GM19025 (cell line): ENCODE measurements at regions not wholly inside any gene's neighbourhood (a gene's known extent, or its start where the extent isn't known, plus 50 kb on each side); places are given as distances from the start of the nearest gene placed in this dataset.

Experiments
- ATAC-seq: cut with Tn5 transposase; IDR thresholded peaks from one replicate; pipeline ENCODE4 v1.9.1; 2021; ENCODE audit warnings: mild to moderate bottlenecking, low read depth, moderate library complexity; ENCODE audit not compliant: unreplicated experiment

DNA sequence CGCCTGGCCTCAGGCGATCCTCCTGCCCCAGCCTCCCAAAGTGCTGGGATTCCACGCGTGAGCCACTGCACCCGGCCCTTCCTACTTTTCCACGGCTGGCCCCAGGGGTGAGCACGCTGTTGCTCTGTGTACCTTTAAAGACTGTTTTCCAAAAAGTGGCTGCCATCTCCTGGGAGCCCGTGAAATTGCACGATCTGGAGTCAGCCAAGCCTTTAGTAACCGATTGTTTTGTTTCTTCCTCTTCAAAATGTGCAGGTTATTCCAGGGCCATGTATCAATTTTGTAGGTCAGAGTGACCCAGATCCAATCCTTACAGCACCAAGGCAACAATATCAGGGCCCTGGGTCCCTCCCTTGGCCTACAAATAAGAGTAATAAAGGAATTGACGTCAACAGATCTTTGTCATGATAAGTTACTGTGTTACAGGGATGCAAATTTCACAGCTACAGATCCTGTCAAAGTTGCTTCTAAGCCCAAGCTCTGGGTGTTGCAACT is 135.6 kb upstream of the ZNF236 start:
- no peak for ATAC-seq

DNA sequence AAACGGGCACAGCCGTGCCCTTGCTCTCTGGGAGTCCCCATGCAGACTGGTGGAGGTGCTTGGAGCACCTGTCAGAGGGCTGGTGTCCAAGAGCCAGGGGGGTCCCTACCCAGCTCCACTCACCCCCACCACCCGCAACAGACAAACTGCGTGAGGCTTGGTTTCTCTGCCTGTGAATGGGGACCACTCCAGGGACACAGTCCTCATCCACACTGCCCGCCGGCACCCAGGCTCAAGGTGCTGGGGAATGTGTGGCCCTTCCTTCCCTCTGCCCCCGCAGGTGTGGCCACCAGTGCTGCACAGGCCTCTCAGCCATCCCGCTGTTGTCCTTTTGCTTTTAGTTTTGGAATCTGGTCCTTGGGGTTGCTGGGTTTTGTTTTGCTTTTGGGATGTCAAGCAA is 136.5 kb upstream of the ZNF236 start:
- ATAC-seq, result no peak

DNA sequence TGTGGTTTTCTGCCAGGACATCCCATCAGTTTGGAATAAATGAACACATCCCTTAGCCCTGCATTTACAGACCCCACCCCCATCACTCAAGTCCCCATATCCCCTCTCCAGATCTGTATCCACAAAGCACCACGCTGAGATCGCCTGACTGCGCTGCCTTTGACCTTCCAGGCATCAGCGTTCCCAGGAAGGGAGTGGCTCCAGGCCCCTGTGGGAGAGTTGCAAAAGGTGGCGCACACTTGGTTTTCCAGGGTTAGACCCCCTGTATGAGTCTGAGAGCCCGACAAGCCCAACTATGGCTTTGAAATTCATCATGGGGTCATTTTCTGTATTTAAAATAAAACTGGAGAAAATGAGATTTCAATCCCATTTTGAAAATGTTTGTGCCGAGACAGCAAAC is 137.0 kb upstream of the ZNF236 start:
- no peak for ATAC-seq

DNA sequence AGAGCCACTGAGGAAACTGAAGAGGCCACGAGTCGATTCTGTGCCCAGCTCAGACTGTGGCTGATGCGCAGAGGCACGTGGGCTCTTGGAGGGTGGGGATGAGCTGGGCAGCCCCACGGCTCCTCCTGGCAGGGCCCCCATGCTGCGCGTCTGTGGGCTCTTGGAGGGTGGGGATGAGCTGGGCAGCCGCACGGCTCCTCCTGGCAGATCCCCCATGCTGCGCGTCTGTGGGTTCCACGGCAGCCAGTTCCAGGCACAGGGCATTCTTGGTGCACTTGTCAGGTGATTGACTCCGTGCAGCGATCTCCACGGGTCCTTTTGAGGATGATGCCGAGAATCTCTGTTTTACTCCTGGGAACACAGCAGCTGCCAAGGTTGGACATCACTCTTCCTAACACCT is 138.1 kb upstream of the ZNF236 start:
- ATAC-seq, result no peak

DNA sequence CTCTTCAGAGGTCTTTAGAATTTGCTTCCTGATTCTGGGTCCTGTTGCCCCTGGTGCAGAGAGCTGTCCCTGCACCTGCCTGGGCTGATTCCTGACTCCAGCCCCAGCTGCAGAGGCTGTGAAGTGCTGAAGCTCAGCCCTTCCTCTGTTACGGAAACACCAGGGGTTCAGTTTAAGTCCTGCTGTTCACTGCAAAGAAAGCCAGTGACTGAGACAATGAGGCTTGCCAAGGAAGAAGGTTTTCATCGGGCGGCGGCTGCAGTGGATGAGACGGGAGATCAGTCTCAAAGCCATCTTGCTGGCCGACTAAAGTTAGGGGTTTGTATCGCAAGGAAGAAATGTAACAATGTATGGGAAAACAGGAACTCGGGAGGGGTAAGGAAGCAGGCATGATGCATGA is 142.4 kb upstream of the ZNF236 start:
- no peak for ATAC-seq

DNA sequence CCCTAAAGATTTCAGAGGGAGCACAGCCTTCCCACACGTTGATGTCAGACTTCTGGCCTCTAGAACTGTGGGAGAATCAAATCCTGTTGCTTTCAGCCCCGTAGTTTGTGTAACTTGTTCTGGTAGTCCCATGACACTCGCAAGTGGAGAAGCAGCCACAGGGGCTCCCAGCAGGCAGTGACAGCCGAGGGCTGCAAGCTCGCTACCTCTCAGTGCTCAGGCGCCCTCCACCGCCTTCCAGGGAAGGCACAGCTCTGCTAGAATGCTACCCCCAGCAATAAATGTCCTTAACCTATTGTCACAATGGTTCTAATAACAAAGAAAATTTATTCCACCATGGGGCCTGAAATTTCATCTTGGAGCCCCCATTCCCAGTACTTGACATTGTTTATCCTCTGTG is 143.1 kb upstream of the ZNF236 start:
- no peak for ATAC-seq

DNA sequence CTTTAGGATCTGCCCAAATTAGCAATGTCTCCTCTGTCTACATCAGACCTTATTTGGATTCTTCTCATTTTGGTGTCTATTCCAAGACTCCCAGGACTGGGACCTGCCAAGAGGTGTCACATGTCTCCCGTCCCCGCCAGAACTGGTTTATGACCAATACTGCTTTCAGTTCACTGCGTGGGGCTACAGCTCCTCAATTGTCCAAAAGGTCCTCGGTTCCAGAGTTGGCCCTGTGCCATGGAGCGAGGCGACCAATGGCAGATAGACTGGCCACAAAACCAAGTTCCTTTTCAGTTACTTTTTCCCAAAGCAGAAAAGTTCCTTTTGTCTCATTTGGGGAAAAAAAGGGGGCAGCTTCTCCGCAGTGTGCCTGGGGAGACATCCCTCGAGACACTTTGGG is 144.1 kb upstream of the ZNF236 start:
- ATAC-seq, result no peak

DNA sequence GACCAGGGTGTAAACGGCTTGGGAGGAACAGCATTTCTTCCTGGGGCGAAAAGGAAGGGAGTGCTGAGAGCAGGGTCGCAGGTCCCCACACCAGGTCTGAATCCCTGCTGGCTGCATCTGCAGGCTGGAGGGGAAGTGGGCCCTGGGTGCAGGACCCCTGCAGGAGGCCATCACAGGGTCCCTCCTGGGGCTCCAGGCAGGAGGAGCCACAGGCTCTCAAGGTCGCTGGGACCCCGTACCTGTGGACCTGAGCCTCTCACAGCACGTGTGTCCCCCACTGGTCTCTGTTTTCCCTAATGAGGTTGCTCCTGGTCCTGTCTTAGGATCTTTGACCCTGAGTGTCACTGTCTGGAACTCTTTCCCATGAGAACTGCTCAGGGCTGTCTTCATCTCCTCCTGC is 147.8 kb upstream of the ZNF236 start:
- ATAC-seq, result no peak

DNA sequence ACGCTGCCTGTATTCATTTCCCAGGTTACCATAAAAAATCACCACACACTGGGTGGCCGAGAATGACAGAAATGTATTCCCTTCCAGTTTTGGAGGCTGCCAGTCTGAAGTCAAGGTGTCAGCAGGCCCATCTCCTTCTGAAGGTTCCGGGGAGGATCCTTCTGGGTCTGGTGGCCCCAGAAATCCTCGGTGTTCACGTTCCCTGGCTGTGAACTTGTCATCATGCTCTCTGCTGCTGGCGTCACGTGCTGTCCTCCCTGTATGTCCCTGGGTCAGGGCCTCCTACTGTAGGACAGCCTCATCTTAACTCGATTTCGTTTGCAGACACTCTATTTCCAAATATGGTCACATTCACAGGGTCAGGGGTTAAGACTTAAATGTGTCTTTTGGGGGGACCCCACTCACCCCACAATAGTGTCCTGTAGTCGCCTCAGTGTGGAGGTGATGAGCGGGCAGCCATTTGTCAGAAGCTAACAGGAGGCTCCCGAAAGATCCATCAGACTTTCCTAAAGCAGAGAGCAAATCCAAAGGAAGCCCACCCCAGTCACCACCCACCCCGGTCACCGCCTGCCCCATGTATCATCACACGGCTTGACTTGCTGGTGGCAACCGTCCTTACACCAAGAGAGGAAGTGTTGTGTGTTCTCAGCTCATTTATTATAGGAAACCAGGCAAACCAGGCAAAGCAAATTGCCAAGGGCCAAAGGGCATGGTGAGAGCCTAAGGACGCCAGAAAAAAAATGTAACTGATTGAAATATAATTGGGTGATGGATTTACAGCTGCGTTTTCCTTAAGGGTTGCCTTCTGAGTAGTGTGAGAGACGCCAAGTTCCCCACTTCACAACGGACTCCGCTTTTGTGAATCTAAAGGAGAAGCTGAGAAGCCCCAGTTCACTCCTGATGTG is 148.8 kb upstream of the ZNF236 start:
- no peak for ATAC-seq

DNA sequence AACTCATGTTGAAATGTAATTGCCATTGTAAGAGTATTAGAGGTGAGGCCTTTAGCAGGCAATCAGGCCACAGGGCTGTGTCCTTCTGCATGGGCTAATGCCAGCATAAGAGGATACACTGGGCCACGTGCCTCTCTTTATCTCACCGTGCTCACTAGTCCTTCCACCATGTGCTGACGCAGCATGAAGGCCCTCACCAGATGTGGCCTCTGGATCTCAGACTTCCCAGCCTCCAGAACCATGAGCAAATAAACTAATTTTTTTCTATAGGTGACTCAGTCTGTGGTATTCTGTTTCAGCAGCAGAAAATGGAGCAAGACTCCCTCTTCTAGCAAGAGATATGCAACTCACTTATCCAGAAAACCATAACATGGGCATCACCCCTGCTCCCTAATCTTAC is 149.7 kb upstream of the ZNF236 start:
- ATAC-seq, result no peak

DNA sequence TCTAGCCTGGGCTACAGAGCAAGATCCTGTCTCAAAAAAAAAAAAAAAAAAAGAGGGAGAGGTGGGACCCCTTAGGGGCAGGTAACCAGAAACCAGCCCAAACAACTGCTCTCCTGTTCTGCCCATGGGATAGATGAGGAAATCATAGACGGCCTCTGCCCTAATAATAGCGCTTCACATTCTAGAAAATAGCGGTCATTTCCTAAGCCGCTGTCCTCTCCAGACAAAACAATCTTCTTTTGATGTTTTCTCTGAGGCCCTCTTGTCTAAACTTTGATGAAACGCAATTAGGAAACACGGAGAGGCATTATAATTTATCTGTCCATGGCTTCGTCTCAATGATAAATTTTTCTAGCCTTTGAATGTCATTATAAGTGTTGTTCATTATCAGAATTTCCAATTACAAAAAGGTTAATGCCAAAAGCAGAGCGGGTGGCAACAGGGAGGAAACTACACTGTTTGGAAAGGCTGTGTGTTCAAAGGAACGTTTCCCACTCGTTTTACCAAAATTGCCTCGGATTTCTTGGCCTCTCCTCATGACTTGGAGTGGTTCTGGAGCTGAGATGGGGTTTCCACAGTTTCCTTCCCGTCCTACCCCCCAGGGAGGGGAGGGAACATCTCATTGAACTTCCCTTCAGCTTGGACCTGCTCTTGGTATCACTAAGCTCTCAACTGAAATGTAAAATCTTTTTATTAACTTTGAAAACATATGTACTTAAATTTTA is 151.6 kb upstream of the ZNF236 start:
- no peak for ATAC-seq

DNA sequence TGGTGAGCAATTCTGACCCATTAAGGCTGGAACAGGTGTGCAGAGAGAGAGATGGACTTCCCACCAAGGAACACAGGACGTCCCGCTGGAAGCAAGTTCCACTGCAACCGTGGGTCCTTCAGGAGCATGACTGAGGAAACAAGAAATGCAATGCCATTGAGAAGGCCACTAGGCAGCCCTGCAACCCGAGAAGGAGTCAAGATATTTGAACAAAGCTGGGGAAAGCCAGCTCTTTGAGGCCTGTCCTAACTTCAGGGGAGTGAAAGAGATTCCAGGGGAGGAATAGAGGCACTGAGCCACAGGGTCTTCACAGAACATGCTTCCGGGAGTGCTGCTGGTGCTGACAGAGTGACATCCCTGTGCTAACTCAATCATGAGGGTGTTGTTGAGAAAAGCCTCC is 153.8 kb upstream of the ZNF236 start:
- no peak for ATAC-seq

DNA sequence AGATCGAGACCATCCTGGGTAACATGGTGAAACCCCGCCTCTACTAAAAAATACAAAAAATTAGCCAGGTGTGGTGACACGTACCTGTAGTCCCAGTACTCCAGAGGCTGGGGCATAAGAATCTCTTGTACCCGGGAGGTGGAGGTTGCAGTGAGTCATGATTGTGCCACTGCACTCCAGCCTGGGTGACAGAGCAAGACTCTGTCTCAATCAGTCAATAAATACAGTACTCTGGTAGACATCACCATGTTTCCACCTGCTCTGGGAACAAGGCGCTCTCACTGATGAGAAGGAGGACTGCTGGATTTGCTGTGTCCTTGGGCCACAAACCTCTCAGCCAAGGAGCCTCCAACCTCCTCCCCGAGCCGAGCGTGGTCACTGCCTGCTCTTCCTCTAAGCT is 154.2 kb upstream of the ZNF236 start:
- ATAC-seq, result no peak

DNA sequence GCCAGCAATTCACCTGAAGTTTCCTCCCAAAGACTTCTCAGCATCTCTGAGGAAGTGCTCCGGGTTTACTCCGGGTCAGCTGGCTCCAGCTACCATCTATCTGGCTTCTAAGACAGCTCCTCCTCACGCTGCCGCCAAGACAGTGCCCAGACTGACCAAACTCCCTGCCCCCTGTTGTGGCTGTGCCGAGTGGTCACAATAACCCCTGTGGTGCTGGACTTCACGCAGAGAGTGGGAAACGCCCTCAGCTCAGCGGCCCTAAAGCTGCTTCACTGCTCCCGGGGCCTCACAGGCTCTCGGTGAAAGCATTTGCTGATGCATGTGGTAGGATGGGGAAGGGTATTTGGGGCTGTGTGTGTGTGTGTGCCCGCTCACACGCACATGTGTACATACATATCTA is 154.8 kb upstream of the ZNF236 start:
- no peak for ATAC-seq

DNA sequence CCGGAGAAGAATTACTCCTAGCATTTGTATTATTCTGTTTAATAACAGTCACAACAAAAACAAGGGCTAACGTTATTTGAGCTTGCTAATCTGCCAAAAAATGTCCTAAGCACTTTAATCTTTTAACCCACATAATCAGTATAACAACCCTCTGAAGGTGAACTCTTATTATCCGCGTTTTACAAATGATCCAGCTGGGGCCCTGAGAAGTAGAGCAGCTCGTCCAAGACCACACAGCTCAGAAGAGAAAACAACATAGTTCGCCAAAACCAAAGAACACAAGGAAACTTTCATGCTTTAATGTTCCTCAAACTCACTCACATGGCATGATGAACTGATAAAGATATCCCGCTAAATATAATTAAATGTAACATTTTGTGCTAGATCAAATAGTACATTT is 159.7 kb upstream of the ZNF236 start:
- ATAC-seq, result no peak

DNA sequence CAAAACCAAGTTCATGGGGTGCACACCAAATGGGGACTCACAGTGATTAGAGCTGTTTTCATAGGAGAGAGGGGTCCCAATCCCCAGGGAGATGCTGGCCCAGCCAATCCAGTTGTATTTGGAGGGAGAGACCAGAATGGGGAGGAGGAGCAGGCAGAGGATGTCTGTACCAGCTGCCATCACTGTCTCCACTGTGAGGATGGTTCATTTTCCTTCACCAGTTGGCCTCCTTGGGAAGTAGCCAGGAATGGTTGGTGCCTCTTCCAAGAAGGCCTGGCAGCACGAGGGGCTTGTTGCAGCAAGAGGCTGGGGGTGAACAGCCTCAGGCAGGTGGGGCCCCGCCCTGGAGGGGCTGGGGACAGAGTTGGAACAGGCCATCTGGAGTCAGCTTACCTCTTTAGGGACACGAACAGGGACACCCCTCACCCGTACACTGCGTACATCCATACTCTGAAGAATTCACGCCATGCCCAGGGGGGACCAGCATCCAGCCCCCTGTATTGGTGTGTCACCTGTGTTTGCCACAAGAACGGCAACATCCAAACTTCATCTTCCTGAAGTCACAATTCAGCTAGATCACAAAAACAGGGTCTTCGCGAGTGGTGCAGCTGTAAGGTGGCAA is 161.7 kb upstream of the ZNF236 start:
- no peak for ATAC-seq

DNA sequence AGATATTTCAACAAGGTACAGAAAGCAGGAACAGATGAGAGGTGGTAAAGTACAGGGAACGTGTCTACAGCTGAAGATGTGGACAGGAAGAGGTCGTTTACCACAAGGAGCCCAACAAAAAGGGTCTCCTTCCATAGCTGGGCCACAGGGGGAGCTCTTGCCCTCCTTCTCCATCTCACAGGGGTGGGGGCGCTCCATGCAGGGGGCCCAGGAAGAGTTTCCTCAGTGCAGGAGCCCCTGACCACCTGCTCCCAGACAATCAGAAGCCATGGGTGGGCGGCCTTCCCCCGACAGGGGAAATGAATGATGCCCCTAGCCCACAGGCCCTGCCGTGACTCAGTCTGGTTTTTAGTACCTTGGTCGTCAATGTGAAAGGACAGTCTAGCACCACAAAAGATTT is 163.6 kb upstream of the ZNF516 start:
- no peak for ATAC-seq

DNA sequence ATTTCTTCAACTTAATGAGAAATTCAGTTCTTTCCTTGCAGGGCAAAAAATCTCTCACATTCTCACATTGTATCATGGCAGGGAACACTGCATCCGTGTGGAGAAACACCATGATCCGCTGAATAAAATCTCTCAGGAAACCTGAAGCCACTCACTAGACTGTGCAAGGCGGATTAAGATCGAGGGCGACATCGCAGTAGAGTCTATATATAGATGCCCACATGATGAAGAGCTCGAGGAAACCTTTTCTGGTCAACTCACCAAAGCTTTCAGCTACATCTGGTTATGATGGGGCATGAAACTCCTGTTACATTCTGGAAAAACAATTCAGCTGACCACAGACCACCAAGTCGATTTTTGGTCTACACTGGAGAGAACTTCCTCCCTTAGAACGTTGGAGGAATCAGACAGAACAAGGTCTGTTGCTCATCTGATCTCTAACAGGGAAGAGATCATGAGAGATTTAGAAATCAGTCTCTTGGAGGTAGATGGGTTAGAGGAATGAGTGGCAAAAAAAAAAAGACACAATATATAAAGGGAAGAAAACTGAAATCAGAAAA is 162.9 kb upstream of the ZNF516 start:
- ATAC-seq, result no peak

DNA sequence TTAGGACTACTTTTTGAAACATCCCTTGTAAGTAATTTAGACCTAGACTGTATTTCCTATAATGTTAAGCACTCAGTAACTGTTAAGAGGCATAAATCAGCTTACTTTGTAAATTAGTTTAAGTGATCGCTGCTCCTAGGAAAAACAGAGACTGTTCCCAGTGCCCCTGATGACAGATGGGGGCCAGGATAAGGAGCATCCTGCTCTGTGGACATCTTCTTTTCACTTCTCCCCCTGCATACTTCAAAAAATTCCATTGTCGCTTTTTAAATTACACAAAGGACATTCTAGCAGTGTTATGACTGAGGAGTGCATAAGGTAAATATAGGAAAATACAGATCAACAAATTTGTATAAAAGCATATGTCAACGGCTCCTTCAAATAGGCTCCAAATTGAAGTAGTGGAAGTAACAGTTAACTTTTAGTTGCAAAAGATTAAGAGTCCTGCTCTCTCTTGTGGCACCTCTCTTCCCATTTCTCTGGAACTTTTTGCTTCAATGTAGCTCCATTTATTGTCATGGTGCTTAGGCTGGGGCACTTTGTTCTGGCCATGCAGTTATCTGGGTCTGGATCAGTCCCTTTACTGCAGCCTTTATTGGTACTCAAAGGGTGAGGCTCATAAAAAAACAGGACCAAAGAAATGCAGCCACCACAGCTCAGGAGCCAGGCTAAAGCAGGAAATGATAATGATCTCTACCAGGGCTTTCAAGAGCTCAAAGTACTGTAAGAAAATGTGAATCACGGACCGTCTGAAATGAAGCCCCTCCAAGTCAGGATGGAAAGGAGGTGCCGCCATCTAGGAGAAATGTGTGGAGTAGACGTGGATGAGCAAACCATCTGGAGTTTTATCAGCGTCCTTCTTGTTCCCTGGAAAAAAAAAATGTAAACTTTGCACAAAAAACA is 162.1 kb upstream of the ZNF516 start:
- no peak for ATAC-seq

DNA sequence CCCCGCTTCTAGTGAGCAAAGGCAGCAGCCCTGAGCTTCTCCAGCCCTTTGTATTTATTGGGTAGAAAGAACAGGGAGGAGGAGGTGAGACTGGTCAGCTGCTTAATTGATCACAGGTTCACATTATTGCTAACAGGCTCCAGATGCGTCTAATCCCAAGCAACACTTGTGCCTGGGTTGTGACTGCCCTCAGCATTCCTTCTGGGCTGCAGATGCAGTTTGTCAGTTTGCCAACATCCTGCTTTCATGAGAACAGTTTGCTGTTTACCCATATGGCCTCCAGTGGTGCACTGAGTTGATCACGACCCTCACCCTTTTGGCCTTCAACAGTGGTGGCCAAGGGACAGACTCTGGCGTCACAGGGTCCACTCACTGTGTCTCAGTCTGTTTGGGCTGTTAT is 159.5 kb upstream of the ZNF516 start:
- ATAC-seq, result no peak
